IPS-NIHi7 (cell line): ENCODE measurements at regions not wholly inside any gene's neighbourhood (a gene's known extent, or its start where the extent isn't known, plus 50 kb on each side); places are given as distances from the start of the nearest gene placed in this dataset.

Experiments used
- DNase-seq: peaks from one replicate; pipeline ENCODE4 v3.0.0; 2012; ENCODE audit warnings: mixed read lengths; ENCODE audit errors: extremely low spot score

DNA sequence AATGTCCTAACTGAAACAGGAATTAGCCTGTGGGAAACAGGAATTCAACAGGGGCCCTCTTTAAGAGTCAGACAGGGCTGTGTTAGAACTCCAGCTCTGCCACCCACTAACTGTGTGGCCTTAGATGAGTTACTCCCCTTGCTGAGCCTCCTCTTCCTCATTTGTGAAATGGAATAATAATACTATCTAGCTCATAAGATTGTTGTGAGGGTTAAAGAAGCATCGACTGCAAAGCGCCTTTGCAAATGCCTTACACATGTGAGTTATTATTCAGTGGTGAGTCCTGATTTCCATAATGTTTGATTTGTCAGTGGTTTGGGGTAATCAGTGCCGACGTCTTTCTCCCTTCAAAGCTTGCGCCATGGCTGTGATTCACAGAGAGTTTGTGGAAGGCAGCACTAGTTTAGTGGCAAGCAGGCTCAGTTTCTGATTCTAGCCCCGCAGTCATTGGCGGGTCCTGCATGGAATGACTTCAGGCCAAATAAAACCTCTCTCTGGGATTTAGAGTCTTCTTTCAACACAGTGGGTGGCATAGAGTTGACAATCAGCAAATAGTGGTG is 388.5 kb downstream of the PLPP3 start:
- DNase-seq = no peak

GRCh38 chr1:56189946-56190805 is 389.2 kb downstream of the PLPP3 start:
- peak; percentile 45 for DNase-seq

DNA sequence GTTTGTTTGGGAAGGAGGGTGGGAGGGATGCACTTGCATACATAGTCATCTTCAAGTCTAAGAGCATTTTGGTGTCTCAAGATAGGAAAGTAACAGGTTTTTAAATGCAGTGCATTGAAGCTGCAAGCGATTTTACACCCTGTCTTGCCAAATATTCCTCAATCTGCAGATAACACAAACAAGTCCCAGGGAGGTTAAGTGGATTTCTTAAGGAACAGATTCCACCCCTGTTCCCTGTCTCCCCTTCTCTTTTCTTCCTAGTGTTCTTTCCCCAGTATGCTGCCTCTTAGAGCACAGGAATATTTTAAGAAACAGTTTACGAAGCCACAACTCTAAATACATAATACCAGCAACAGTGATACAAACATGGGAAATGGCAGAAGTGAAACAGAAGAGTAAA is 389.9 kb downstream of the PLPP3 start:
- no peak for DNase-seq

DNA sequence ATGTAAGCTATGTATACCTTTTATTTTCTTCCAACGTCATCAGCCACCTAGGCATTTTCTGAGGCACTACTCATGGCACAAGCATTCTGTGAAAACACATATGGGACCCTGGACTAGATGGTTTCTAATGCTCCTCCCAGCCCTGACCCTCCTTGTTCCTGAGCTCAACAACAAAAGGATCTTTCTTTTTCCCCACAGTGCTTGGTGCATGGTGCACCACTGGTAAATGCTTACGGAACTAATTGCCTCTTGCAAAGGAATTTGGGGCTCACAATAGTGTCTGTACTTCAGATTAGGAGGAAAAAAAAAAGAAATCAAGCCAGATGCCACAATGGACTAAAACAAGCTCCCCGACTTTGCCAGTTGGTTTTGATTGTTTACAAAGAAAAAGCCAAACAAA is 390.5 kb downstream of the PLPP3 start:
- DNase-seq = no peak

- DNase-seq = no peak
Observed at GRCh38 chr1:56188221-56188620, 391.1 kb downstream of the PLPP3 start.

GRCh38 chr1:56187405-56187804 is 392.0 kb downstream of the PLPP3 start:
- DNase-seq = no peak

DNA sequence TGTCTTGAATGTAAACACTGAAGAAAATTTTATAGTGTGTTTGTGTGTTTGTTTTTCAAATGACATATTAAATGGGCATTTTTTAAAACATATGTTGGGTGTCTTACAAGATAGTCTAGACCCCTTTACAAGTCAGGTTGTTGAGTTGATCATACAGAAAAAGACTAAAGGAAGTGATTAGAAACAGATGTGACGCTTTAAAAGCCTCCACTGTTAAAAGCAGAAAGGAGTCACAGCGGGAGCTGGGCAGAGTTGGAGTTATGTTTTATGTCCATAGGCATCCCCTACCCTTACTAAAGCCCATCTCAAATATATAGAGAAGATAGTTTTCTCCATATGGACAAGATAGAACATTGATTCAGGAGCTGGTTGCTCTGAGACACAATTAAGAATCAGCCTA is 393.9 kb downstream of the PLPP3 start:
- no peak for DNase-seq

GRCh38 chr1:56183151-56183550 is 396.2 kb downstream of the PLPP3 start:
- no peak for DNase-seq

DNA sequence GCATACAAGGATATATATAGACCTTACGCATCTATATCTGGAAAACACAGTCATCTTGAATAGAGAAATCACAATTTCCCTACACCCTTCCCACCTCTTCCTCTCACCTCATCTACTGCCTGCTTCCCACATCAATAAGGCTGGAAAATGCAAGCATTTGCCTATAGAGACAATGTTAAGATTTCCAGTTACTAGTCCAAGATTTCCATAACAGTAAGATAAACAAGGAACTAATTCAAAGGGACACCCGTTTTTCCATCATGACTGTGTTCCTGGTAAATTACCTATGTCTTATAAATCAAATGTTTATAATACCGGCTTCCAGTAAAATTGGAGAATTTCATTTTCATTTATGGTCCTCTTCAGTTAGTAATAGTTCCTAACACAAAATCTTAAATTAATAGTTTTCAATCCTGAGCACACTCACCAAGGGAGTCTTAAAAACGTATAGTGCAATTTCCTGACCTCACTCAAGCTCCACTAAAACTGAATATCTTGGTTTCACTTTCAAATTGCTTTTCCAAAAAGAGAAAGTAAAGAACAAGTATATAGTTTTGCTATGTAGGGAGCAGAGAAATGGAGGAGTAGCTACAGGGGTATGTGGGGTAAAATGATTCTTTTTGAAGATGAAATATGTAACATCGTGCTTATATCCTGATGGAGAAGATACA is 398.7 kb downstream of the PLPP3 start:
- DNase-seq = no peak

DNA sequence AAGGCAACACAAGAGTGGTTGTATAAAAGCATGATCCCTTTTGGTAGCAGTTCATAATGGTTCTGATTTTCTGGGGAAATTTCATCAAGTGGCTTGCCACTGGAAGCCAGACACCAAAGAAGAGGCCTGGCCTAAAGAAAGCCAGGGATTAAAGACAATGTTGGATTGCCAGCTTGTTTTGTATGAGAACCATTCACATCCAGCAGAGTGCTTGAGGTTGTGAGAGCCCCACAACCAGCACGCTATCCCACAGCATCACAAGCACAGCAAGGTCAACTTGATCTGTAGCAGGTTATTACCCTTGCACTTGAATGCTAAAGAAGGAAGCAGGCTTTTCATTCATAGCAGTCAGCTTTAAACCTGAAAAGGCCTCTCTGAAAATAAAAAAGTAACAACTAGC is 399.8 kb downstream of the PLPP3 start:
- DNase-seq = no peak

GRCh38 chr1:56175211-56175610 is 404.2 kb downstream of the PLPP3 start:
- DNase-seq = no peak

- DNase-seq = no peak
Observed at GRCh38 chr1:56174176-56174885, 405.0 kb downstream of the PLPP3 start.

GRCh38 chr1:56173736-56174135 is 405.6 kb downstream of the PLPP3 start:
- DNase-seq = no peak

DNA sequence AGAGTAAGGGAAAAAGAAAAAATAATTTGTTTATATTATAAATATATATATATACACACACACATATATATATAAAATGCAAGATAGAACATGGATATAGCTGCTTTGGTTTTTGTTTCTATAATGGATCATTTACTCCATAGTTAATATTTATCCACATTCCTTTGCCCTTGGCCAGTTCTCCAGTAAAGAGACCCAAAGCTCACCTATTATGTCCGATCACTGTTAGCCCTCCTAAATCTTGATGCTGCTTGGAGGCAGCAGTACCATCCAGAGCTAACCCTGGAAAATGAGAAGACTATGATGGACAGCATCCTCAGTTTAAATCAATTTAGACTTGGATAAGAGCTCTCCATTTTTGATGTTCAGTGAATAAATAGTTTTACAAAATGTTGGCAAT is 407.7 kb downstream of the PLPP3 start:
- no peak for DNase-seq

- DNase-seq = no peak
Observed at GRCh38 chr1:56170784-56171320, 408.5 kb downstream of the PLPP3 start.

- DNase-seq = no peak
Observed at GRCh38 chr1:56169856-56170255, 409.5 kb downstream of the PLPP3 start.

DNA sequence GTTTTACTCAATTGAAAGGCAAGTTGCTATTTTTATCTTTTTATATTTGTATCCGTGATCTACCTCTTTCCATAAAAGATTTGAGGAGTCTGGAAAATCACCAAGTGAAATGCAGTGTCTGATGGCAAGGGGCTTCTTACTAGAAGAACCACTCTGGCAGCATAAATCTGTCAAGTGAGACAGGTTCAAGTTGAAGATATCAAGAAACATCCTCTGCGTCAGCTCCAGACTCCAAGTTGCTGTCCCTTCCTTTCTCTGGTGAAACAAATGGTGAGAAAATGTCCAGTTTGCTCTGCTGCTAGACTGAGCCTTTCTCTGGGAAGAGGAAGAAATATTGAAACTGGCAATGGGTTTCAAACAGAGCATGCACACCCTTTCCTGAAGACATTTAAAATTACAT is 411.2 kb downstream of the PLPP3 start:
- no peak for DNase-seq

GRCh38 chr1:56167596-56167995 is 411.8 kb downstream of the PLPP3 start:
- no peak for DNase-seq

GRCh38 chr1:56160773-56161315 is 418.5 kb downstream of the PLPP3 start:
- DNase-seq = no peak

GRCh38 chr1:56156971-56157876 is 422.1 kb downstream of the PLPP3 start:
- no peak for DNase-seq

DNA sequence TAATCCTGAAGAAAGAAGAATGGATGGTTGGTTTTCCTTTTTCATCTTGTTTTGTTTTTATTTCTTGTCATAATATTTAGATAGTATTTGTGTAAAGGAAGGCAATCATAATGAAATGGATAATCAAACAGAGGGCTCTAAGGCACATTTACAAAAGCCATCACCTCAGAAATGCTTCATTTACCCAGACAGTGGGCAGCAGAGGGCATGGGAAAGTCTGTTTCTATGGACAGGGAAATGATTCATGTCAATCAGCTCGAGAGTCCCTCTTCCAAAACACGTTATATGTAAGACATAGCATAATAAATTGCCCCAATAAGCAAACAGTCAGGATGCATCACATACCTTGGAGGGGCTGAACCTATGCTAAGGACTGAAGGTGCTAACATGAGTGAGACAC is 426.1 kb downstream of the PLPP3 start:
- DNase-seq = no peak
